GM21528 (cell line): ENCODE measurements at regions not wholly inside any gene's neighbourhood (a gene's known extent, or its start where the extent isn't known, plus 50 kb on each side); places are given as distances from the start of the nearest gene placed in this dataset.
"Not testable (repeated sequence)": the region's sequence is repeated elsewhere in the genome, so short reads cannot be mapped to it uniquely, and the experiment has no call there.

Source experiments
- ATAC-seq: cut with Tn5 transposase; IDR thresholded peaks from one replicate; pipeline ENCODE4 v1.9.1; 2021; ENCODE audit warnings: mild to moderate bottlenecking, moderate library complexity; ENCODE audit not compliant: unreplicated experiment, low FRiP score

- ATAC-seq = no peak
Observed at GRCh38 chr6:139457476-139457875, 83.0 kb upstream of the CITED2 start.

DNA sequence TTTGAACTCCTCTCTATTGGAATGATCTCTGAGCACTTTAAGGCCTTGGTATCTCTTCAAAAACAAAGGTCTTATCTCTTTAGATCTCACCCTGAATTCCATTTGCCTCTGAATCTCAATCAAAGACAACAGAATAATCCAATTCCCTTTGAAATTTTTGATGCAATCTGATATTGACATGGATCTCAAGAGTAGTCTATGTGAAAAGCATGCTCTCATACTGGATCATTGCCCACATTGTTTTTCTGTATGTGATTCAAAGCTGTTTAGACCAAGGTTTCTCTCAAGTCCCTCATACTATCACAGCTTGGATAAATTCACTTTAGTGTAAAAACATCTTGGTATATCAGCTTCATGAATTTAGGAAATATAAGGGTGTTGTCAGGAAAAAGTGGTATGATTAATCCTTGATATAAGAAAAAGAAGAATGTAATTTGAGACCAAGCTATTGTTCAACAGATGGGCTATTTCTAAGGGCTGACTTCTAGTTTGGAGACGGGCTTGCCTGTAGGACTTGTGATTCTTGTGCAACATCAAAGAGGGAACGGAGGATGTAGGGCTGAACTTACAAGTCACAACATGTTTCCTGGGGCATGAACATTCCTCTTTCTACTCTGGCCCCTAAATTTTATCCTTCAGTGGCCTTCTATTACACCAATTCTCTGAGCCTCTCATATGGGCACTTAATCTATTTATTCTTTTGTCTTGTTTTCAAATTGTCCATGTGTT, 77.9 kb upstream of the CITED2 start:
- ATAC-seq = no peak

DNA sequence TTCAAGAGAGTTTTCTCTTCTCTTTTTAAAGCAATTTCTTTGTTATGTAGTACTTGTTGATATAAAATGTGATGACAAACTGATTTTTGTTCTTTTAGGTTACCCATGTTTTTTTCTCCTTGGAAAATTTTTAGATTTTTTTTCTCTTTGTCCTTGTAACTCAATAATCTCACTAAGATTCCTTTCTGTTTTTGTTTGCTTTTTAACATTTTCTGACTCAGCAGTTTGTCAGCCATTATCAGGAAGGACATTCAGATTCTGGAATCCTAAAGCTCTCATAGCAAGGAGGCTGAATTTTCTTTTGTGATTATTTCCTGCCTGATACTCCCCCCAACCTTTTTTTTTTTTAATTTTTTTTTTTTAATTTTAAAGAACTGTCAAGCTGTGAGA, 75.2 kb upstream of the CITED2 start:
- no peak for ATAC-seq

DNA sequence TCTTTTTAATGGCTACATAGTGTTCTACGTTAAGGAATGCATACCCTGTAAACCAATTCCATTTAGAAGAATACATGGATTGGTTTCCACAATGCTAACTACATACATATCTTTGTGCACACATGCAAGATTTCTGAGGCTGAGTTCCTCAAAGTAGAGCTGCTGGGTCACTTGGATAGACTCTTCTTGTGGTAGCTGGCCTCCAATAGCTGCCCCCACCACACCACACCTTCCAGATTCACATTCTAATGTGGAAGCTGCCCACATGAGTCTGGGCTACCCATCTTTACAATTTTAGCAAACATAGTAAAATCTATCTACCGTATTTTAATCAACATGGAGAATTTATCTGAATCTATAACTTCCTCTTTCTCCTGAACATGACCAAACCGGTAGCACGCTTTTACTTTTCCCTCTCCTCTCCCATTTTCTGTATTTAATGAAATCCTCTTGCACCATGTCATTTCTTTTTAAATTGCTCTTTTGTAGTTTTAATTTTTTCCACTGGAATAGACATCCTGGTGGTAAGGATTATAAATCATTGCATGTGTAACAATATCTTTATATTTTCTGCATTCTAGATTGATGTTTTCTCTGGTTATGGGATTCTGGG, 74.7 kb upstream of the CITED2 start:
- no peak for ATAC-seq

DNA sequence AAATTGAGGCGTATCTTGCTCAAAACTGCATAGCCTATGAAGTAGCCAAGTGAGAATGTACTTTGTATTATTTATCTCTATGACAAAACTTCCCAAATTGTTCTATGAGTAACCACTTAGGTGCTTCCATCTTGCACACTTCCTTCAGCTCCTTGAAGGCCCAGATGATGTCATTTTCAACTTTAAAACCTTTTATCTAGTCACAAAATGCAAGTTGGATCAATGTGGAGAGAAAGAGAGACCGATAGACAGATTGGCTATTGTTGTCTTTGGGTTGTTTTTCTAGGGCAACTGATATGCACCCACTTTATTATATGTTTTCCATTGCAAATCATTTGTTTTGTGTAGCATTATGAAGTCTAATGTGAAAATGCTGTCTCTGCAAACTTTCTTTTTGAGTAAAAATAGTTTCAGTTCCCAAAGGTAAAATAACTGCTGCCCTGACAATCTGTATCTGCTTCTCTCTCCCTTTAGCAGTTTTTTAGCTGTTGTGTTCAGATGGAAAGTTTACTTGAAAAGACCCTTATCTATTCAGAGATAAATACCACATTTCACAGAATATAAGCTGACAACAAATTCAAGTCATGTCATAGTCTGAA, 73.7 kb upstream of the CITED2 start:
- peak; percentile 96 for ATAC-seq

DNA sequence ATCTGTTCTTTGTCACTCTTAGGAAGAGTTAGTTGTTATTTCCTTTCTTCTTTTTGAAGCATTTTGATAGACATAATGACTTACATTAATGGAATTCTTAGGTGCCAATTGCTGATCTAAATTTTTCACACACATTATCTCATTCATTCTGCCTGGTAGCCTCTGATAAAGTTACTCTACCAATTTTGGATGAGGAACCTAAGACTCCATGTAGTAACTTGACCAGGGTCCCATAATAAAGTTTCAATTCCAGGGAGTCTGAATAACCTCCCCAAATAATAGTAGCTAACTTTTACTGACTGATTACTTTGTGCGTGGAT, 73.2 kb upstream of the CITED2 start:
- ATAC-seq = no peak

DNA sequence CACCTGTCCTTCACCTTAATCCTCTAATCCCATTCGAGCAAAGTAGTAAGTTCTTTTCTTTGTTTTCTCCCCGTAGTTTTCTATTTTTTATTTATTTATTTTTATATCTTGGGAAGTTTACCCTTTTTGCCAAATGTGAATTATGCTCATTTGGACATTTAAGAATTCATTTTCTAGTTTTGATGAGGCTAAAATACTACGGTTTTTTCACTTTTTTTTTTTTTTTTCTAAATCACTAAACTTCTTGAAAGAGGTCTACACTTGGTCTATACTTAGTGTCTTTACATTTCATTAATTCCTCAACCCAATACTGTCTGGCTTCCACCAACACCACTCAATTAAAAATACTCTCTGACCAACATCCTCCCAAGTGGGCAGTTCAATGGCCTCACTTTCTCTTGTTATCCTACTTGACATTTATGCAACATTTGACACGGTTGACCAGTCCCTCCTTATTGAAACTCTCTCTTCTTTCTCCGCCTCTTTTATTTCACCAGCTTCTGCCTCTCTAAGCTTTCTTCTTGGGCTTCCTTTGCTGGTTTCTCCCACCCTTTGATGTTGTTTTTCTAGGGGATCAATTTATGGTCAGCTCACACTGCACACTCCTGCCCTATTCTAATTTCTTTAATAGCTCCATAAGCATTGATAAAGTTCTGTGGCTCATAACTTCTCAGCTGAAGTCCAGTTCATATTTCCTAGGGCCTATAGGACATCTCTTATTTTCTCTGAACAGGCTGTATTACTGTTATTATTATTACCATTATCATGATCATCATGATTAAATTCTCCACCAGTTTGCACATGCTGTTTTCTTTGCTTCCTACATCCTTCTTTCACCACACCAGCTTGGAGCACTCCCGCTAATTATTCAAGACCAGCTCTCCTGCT, 72.6 kb upstream of the CITED2 start:
- no peak for ATAC-seq

- no peak for ATAC-seq
Observed at GRCh38 chr6:139446138-139446715, 71.8 kb upstream of the CITED2 start.

- not testable (repeated sequence) for ATAC-seq
Observed at GRCh38 chr6:139444273-139444787, 69.9 kb upstream of the CITED2 start.

DNA sequence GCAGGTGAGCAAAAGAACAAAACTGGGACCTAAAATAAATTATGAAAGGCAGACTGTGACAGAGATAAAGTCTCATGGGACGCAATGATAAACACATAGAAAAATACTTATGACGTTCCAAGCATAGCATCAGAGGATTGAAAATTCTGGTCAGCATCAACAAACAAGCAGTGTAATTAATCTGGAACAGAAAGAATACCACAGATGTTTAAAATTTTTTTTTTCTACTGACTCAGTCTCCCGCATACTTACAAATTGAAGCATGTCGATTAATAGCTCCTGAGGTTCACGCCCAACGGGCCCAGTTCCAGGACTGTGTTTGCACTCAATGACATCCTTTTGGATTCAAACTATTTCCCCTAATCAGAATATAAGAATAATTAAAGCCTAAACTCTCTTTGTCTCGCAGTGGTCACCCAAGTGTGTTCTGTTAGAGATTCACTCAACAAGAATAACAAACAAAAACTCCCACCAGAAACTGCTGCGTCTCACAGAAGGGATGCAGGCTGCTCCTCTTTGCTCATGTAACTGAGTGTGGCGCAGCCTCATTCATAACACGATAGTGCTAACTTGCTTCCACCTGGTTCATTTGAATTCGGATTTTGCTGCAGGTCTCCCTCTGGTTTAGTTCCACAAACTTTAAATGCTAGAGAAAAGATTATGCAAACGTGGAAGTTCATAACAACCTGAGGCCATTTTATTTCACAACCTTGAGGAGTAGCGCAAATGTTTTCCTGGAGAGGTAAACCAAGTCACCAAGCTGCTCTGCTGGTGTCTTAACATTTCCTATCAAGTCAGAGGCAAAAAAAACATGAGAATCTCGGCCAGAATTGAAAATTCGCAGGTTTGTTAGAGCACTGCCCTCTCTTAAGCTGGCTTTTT, 69.0 kb upstream of the CITED2 start:
- ATAC-seq = no peak

- ATAC-seq = no peak
Observed at GRCh38 chr6:139442188-139442671, 67.8 kb upstream of the CITED2 start.

DNA sequence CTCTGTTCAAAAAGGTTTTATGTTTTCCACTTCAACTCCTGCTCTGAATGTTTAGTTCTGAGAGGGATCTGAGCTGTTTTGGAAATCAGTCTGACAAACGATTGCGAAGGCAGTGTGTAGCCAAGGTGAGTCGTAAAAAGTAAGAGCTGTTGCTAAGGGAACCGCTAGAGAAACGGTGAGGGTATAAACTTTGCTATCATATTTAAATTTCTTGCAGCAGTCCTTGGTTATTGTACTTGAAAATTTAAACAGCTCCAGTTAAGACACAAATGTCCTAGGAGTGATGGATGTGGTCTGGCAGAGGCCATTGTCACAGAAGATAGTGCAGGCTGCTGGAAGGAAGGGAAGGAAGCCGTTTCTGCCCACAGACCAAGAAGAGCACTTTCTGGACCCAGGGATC, 64.9 kb upstream of the CITED2 start:
- no peak for ATAC-seq

- ATAC-seq = no peak
Observed at GRCh38 chr6:139438775-139439174, 64.3 kb upstream of the CITED2 start.

GRCh38 chr6:139436957-139437348, 62.5 kb upstream of the CITED2 start:
- ATAC-seq = no peak

DNA sequence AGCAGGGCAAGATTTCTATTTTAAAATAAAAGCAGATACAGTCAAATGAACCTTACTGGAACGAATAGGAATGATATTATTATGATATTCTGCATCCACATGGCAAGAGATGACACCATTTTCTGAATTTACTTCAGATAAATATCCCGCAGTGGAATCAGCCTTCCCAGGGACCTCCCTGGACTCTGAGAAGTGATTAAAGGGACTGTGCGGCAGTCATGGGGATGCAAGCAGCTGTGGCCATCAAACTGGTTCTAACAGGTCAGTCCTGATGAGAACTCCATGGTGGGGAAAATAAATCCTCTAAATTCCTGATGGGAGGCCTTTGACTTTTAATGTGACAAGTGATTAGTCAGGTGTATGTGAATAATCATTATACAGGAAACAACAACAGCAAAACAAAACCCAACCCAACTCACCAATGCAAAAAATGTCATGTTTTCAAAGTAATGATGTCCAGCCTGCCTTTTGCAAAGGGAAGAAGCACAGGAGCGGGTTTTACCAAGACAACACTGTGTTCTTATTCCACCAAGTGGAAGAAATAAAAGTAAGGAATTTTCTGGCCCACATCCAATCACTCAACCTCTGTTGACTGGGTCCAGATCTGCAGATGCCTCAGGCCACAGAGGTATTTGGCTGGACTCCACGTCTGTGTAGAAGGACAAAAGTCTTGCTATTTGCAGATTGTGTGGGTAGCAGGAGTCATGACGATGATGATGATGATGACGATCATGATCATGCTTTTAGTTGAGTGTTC, 61.9 kb upstream of the CITED2 start:
- no peak for ATAC-seq

- no peak for ATAC-seq
Observed at GRCh38 chr6:139433631-139434419, 59.4 kb upstream of the CITED2 start.

DNA sequence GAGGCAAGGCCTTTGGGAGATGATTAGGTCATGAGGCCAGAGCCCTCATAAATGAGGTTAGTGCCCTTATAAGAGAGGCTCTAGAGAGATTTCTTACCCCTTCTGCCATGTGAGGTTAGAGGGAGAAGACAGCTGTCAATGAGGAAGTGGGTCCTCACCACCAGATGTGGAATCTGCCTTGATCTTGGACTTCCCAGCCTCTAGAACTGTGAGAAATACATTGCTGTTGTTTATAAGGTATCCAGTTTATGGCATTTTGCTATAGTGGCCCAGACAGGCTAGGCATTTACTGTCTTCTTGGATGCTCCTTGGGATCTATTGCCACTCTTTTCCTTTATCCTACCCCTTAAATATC, 57.1 kb upstream of the CITED2 start:
- no peak for ATAC-seq
